Left hindlimb (tissue), 1 donor: ENCODE measurements at regions not wholly inside any gene's neighbourhood (a gene's known extent, or its start where the extent isn't known, plus 50 kb on each side); places are given as distances from the start of the nearest gene placed in this dataset.

Experiments used
- DNase-seq: peaks from one replicate; pipeline ENCODE4 v3.0.0-alpha.2; 2018

DNA sequence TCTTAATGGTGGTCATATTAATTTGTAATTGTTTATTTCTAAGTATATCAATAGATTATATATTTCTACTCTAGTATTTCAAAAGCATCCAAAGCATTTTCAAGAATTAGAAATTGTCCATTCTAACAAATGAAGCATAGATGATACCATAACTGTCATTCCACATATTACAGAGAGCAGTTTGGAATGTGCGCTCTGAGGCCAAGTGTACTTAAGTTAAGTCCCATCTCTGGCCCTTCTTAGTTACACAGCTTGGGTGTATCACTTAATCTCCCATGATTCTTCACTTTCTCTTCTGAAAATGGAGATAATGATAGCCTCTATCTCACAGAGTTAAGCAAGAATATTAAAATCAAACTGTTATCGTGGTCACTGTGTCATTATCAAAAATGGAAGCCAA is 281.1 kb downstream of the MRPL39 start:
- no peak for DNase-seq

DNA sequence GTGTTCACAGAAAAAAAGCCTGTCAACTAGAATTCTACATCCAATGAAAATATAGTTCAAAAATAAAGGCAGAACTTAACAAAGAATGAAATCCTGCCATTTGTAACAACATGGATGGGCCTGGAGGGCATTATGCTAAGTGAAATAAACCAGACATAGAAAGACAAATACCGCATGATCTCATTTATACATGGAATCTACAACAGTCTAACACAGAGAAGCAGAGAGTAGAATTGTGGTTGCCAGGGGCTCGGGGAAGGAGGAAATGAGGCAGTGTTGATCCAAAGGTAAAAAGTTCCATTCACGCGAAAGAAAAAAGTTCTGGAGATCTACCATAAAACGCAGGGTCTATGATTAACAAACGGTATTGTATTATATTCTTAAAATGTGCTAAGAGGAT is 282.6 kb downstream of the MRPL39 start:
- no peak for DNase-seq

DNA sequence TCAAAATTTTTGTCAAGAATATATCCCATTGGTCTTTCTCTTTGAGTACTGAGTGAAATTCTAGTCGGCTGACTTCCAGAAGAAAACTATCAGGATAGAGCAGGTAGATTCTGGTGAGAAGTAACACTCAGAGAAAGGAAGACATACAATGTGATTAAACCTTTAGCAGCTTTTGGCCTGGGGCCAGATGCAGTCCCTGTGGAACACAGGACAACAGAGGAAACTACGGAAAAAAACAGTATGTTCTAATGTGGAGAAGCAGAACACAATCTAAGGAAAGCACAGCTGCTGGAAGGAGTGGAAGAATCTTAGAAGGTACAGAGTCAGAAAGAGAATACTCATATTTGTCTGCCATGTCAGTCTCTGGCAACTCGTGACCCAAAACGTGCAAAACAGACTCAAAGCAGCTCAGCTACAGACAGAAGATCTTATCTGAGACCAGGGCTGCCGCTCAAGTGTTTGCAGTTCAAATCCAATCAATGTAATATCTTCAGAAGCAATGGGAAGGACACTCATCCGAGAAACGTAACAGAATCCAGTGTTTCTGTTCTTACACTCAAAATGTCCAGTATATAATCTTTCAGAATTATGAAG is 283.8 kb downstream of the MRPL39 start:
- no peak for DNase-seq

DNA sequence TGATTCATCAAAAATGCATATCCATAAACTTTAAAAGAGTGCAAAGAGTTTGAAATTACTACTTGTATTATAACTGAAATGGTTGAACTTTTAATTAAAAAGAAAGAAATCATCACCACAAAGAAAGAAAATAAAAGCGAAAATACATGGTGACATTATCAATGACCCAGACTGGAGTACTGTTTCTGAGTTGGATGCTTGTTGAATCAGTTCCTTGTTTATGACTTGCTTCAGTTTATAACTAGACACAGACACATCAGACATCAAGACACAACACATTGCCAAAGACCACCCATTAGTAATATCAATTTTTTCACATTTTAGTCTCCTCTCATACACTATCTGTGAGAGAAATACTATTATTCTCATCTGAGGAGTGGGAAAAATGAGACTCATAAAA is 293.0 kb downstream of the MRPL39 start:
- DNase-seq = no peak

- DNase-seq = no peak
Observed at GRCh38 chr21:25313829-25314228, 293.5 kb downstream of the MRPL39 start.

DNA sequence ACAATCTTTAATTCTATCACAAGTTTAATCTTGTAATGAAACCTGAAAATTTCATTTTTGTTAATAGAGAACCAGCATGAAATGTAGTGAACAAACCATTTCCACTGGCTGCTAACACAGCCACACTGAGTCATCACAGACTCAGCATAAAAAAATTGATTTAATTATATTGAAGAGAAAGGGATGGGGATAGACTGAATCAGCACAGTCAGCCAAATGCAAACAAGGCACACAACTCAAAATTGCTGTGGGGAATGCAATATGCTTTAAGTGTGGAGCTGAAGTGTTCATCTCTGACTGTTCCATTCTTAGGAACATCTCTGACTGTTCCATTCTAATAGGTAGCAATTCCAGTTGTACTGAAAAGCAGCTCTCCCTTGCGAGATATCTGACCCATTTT is 299.8 kb downstream of the MRPL39 start:
- no peak for DNase-seq

- DNase-seq = no peak
Observed at GRCh38 chr21:25304611-25305010, 302.7 kb downstream of the MRPL39 start.

DNA sequence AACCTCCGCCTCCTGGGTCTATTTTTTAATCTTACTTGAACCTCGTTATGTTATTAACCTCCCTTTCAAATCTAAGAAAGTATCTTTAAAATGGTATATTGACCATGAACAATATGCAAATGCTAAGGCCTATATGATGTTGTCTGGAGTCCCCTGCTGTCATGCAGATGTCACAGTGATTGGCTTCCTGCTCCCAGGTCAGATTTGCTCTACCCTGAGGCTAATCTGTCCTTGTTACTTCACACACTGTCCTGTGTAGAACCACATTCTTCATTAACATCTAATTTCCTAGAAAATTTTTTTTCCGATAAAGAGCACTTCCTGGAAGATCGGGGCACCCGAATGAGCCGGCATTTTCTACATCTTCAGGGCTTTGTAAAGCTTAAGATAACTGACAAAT is 306.6 kb downstream of the MRPL39 start:
- DNase-seq = no peak

- no peak for DNase-seq
Observed at GRCh38 chr21:25298512-25299491, 308.5 kb downstream of the MRPL39 start.

DNA sequence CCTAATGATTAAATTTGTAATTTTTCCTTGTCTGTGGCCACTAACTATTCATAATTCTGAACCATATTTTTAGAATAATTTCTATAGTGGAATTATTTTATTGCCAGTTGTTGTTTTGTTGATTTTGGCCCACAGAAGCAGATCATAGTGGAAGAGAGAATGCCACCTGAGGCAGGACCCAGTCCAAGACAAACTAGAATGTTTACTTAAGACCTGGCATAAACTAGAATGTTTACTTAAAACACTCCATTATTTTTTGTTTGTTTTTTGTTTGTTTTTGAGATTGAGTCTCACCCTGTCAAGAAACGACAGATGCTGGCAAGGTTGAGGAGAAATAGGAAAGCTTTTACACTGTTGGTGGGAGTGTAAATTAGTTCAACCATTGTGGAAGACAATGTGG is 310.2 kb downstream of the MRPL39 start:
- DNase-seq = no peak

DNA sequence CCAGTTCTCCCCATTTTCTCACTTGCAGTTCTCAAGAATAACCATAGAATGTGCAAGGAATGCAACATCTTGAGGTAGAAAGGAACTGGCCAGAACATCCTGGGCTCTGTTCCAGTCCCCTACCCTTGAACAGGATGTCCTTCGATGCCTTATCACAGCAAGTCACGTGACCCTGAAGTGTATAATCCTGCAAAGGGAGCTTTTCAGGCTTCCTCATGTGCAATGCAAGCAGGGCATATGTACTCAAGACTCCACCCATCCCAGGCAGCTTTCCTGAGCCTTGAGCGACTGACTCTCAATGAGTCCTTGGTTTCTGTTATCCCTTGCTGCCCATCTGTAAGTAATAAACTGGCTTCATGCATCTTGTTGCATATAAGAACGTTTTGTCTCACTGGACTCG is 311.0 kb downstream of the MRPL39 start:
- DNase-seq = no peak

- no peak for DNase-seq
Observed at GRCh38 chr21:25292396-25292795, 314.9 kb downstream of the MRPL39 start.

GRCh38 chr21:25283720-25284119 is 323.6 kb downstream of the MRPL39 start:
- DNase-seq = no peak

GRCh38 chr21:25281134-25281533 is 326.1 kb downstream of the MRPL39 start:
- DNase-seq = no peak

DNA sequence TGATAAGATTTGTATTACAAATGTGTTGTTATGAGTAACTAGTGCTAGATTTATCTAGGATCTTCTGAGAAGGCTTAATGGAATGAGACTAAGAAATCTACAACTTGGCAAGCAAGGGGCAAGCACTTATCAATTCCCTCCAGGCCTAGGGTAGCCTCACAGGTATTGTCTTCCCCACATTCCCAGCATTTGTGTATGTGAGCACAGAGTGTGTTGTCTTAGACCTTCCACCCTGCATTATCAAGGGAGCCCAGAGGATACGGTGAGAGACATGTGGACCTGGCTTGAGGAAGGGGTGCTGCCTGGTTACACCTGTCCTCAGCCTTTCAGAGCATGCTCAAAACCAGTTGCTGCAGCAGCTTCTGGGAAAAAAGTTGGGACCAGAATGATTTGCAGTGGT is 327.2 kb downstream of the MRPL39 start:
- no peak for DNase-seq

- DNase-seq = no peak
Observed at GRCh38 chr21:25273959-25274358, 333.3 kb downstream of the MRPL39 start.

DNA sequence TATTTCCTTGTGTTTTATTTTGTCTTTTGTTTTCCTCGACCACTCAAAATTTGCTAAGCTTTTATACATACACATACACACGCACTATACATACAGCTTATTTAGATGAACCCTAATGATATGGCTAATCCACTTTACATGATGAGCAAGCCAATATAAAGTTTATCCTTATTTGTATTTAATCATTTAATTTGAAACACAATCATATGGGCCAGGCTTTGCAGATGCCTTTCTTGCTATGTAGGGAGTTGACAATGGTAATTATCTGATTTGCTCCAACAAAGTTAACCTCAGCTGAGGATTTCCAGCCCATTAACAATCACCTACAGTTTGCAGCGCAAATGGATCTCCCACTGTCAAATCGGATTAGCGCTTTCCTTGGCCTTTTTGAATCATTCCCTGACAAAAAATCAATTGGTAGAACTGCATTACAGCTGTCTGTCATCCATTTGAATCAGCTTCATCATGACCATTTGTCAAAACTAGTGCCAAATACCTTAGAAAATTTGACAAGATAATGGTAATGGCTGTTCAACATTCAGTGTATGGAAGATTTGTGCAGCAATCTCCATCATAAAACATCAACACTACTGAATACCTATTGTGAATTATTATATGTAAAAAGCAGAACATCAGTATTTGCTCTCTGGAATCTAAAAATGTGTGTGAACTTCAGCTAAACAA is 352.6 kb downstream of the MRPL39 start:
- no peak for DNase-seq

GRCh38 chr21:25246546-25246945 is 360.7 kb downstream of the MRPL39 start:
- DNase-seq = no peak

GRCh38 chr21:25244735-25245134 is 362.5 kb downstream of the MRPL39 start:
- DNase-seq = no peak

- DNase-seq = no peak
Observed at GRCh38 chr21:25243808-25244207, 363.5 kb downstream of the MRPL39 start.

- DNase-seq = no peak
Observed at GRCh38 chr21:25240974-25241373, 366.3 kb downstream of the MRPL39 start.

DNA sequence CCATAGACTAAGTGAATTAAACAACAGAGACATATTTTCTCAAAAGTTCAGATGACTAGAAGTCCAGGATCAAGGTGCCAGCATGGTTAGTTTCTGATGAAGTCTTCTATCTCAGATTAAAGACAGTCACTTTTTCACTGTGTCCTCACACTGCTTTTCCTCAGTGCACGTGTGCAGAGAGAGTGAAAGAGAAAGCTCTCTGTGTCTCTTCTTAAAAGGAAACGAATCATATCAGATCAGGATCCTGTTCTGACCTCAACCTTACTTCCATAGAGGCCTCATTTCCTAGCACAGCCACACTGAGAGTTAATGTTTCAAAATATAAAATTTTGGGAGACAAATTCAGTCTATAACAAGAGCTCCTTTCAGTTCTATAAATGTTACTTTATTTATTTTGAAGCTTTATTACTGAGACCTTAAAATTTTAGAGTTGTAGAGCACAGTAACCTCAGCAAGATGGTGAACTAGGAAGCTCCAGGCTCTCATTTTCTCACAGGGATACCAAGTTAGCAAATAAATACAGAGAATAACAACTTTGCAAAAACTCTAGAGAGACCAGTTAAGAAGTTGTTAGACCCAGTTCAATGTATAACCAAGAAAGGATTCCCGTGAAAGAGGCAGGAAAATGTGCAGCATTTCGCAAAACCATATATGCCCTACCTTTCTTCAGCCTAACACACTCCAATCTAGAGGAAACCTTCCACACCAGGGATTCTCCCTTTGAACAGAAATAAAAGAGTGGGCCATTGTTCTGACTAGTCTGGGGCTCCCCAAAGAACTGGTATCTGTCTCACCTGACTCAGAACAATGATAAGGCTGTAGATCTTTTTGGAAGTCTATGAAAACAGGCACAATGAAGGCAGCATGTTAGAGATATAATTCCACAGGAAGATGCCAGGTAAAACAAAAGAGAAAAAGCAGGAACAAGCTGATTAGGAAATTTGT is 372.2 kb downstream of the MRPL39 start:
- DNase-seq = no peak

GRCh38 chr21:25220954-25221353 is 386.3 kb downstream of the MRPL39 start:
- no peak for DNase-seq
